Upper lobe of left lung (tissue), 6 donors: ENCODE measurements at regions not wholly inside any gene's neighbourhood (a gene's known extent, or its start where the extent isn't known, plus 50 kb on each side); places are given as distances from the start of the nearest gene placed in this dataset.
A peak's percentile ranks its signal among the peaks of the same experiment; 100 is the strongest.

ENCODE experiments used
- ATAC-seq, 2 donors: fragments of 200-7000 bp; cut with Tn5 transposase; one replicate each; pipeline ENCODE4 v1.9.1; 2022; ENCODE audit warnings: mild to moderate bottlenecking in 2 of 2, moderate library complexity in 2 of 2; ENCODE audit not compliant: low FRiP score in 2 of 2
- DNase-seq, 2 donors: peaks; one replicate each; pipeline ENCODE4 v3.0.0-alpha.2; 2019 to 2020
- H3K27ac ChIP-seq, 4 donors: fragments of 200-600 bp; sonication (generic); one replicate each; pipeline ENCODE4 v1.5.1; 2016 to 2019
- H3K27me3 ChIP-seq, 4 donors: fragments of 200-600 bp; sonication (generic); one replicate each; pipeline ENCODE4 v1.5.1; 2017 to 2019
- H3K36me3 ChIP-seq, 4 donors: fragments of 200-600 bp; sonication (generic); one replicate each; pipeline ENCODE4 v1.5.1; 2016 to 2019
- H3K4me1 ChIP-seq, 4 donors: fragments of 200-600 bp; sonication (generic); one replicate each; pipeline ENCODE4 v1.5.1; 2018 to 2019
- H3K4me3 ChIP-seq, 4 donors: fragments of 200-600 bp; sonication (generic); one replicate each; pipeline ENCODE4 v1.5.1; 2017 to 2019; ENCODE audit warnings: mild to moderate bottlenecking in 2 of 4, moderate library complexity in 1 of 4
- H3K9me3 ChIP-seq, 4 donors: fragments of 200-600 bp; sonication (generic); one replicate each; pipeline ENCODE4 v1.5.1; 2018 to 2019
- CTCF ChIP-seq, 6 experiments: fragments of 450-650 bp in 4 of 6; fragments of 200-600 bp in 2 of 6; sonication (generic) in 2 of 6; IDR thresholded peaks; one replicate each; pipeline ENCODE4 v1.5.1; 2016 to 2019; ENCODE audit warnings: antibody characterized with exemption in 6 of 6
- EP300 ChIP-seq, 4 donors: sonication (generic); formaldehyde crosslinking; IDR thresholded peaks; one replicate each; pipeline ENCODE4 v1.5.1; 2017; ENCODE audit warnings: antibody characterized with exemption in 4 of 4, control low read depth in 2 of 4
- POLR2A ChIP-seq, 4 donors: fragments of 450-650 bp; IDR thresholded peaks; one replicate each; pipeline ENCODE4 v1.5.1; 2016 to 2017; ENCODE audit warnings: antibody characterized with exemption in 4 of 4, mild to moderate bottlenecking in 2 of 4
- POLR2AphosphoS5 ChIP-seq, 2 donors: sonication (generic); formaldehyde crosslinking; IDR thresholded peaks; one replicate each; pipeline ENCODE4 v1.5.1; 2017; ENCODE audit warnings: antibody characterized with exemption in 2 of 2
- WGBS, 2 donors: methylation state at CpG; one replicate each; pipeline ENCODE4 v1.1.5; 2017 to 2018; 5-methylcytosine and 5-hydroxymethylcytosine counted together
- donor health status: DM: no; HTN: no; CAD: no; lungs with moderate emphysema.
- donor health status: DM: no; HTN: yes; CAD: no; lungs with severe emphysema.

- H3K4me3 ChIP-seq: no peak overlapping the region
- H3K27me3 ChIP-seq: no peaks in the 10 kb centered on the region
- DNase-seq (no peak), ATAC-seq (no peak)
- no peaks in the 10 kb centered on the region for H3K9me3 ChIP-seq
- no peak for TF ChIP-seq CTCF (IDR thresholded peaks at IDR 0.05)
- TF ChIP-seq POLR2AphosphoS5 (IDR thresholded peaks at IDR 0.05): no peak
- TF ChIP-seq EP300 (IDR thresholded peaks at IDR 0.05): no peak
- TF ChIP-seq POLR2A (IDR thresholded peaks at IDR 0.05): no peak
- H3K36me3 ChIP-seq: no peaks in the 10 kb centered on the region
- no peak overlapping the region for H3K27ac ChIP-seq
- no peaks in the 10 kb centered on the region for H3K4me1 ChIP-seq
Measured at GRCh38 chr4:162988530-162988929, 178.2 kb downstream of the NAF1 start.

- H3K27me3 ChIP-seq: no peaks in the 10 kb centered on the region
- no peak for ATAC-seq
- H3K4me1 ChIP-seq: no peaks in the 10 kb centered on the region
- H3K36me3 ChIP-seq: no peaks in the 10 kb centered on the region
- H3K27ac ChIP-seq: no peak overlapping the region
- peak in 1 of 2 donors; percentile 35 for DNase-seq
- no peak overlapping the region for H3K4me3 ChIP-seq
- WGBS, 2 donors: 85 to 95% methylated on average over 8 to 13 of the region's 13 CpGs
- TF ChIP-seq CTCF (IDR thresholded peaks at IDR 0.05) (no peak), POLR2AphosphoS5 (IDR thresholded peaks at IDR 0.05) (no peak), POLR2A (IDR thresholded peaks at IDR 0.05) (no peak), EP300 (IDR thresholded peaks at IDR 0.05) (no peak)
- H3K9me3 ChIP-seq: no peaks in the 10 kb centered on the region
Measured at GRCh38 chr4:162985131-162985530, 181.6 kb downstream of the NAF1 start.

- Histone ChIP-seq H3K4me1 (no peaks in the 10 kb centered on the region), H3K9me3 (no peaks in the 10 kb centered on the region), H3K27me3 (no peaks in the 10 kb centered on the region), H3K36me3 (no peaks in the 10 kb centered on the region), H3K27ac (no peak overlapping the region), H3K4me3 (no peak overlapping the region)
- ATAC-seq: no peak
- 90 to 91% methylated on average over 12 to 18 of the region's 18 CpGs for WGBS, 2 donors
- peak in 1 of 2 donors; percentile 24 for DNase-seq
- no peak for TF ChIP-seq POLR2A (IDR thresholded peaks at IDR 0.05)
- no peak for TF ChIP-seq EP300 (IDR thresholded peaks at IDR 0.05)
- no peak for TF ChIP-seq CTCF (IDR thresholded peaks at IDR 0.05)
- no peak for TF ChIP-seq POLR2AphosphoS5 (IDR thresholded peaks at IDR 0.05)
Measured at GRCh38 chr4:162984621-162985020, 182.1 kb downstream of the NAF1 start.

- H3K27ac ChIP-seq: no peak overlapping the region
- H3K4me3 ChIP-seq: no peak overlapping the region
- 87 to 88% methylated on average over 2 of the region's 2 CpGs for WGBS, 2 donors
- no peaks in the 10 kb centered on the region for H3K36me3 ChIP-seq
- no peak for ATAC-seq
- no peak for TF ChIP-seq CTCF (IDR thresholded peaks at IDR 0.05)
- H3K27me3 ChIP-seq: no peaks in the 10 kb centered on the region
- no peaks in the 10 kb centered on the region for H3K9me3 ChIP-seq
- H3K4me1 ChIP-seq: no peaks in the 10 kb centered on the region
- no peak for DNase-seq
Measured at GRCh38 chr4:162981823-162982222, 184.9 kb downstream of the NAF1 start.

- ATAC-seq: no peak
- H3K4me1 ChIP-seq: no peaks in the 10 kb centered on the region
- H3K4me3 ChIP-seq: no peak overlapping the region
- WGBS, 2 donors: 75 to 92% methylated on average over 2 of the region's 2 CpGs
- H3K9me3 ChIP-seq: no peaks in the 10 kb centered on the region
- TF ChIP-seq POLR2AphosphoS5 (IDR thresholded peaks at IDR 0.05) (no peak), POLR2A (IDR thresholded peaks at IDR 0.05) (no peak), EP300 (IDR thresholded peaks at IDR 0.05) (no peak), CTCF (IDR thresholded peaks at IDR 0.05) (no peak)
- H3K27ac ChIP-seq: no peak overlapping the region
- no peaks in the 10 kb centered on the region for H3K27me3 ChIP-seq
- no peak for DNase-seq
- no peaks in the 10 kb centered on the region for H3K36me3 ChIP-seq
Measured at GRCh38 chr4:162978398-162978797, 188.3 kb downstream of the NAF1 start.
